Bronchial epithelial cell (primary cell): ENCODE measurements at regions not wholly inside any gene's neighbourhood (a gene's known extent, or its start where the extent isn't known, plus 50 kb on each side); places are given as distances from the start of the nearest gene placed in this dataset.
"Not testable (repeated sequence)": the region's sequence is repeated elsewhere in the genome, so short reads cannot be mapped to it uniquely, and the experiment has no call there.

Source experiments
- DNase-seq: peaks from one replicate; pipeline ENCODE4 v3.0.0-alpha.2; 2010; ENCODE audit warnings: low read depth
- FAIRE-seq: peaks from 2 replicates; lab custom pipeline; 2011; peaks lifted over from hg19 to GRCh38; lab: Jason Lieb, UNC
- H3K27me3 ChIP-seq: 2 replicates; pipeline ENCODE4 v1.5.1; 2011; ENCODE audit warnings: low read length; ENCODE audit not compliant: control insufficient read depth, insufficient read depth
- H3K36me3 ChIP-seq: 2 replicates; pipeline ENCODE4 v1.5.1; 2011; ENCODE audit warnings: low read length; ENCODE audit not compliant: control insufficient read depth, insufficient read depth
- H3K4me3 ChIP-seq: 2 replicates; pipeline ENCODE4 v1.5.1; 2011; ENCODE audit warnings: mild to moderate bottlenecking, low read depth, low read length, control low read depth
- TF ChIP-seq, protein P1 (sequence below): IDR thresholded peaks from 2 replicates; pipeline ENCODE4 v1.5.1; 2011; ENCODE audit warnings: mild to moderate bottlenecking, moderate library complexity, low read length, control low read depth, inconsistent platforms; ENCODE audit not compliant: insufficient read depth, severe bottlenecking

DNA sequence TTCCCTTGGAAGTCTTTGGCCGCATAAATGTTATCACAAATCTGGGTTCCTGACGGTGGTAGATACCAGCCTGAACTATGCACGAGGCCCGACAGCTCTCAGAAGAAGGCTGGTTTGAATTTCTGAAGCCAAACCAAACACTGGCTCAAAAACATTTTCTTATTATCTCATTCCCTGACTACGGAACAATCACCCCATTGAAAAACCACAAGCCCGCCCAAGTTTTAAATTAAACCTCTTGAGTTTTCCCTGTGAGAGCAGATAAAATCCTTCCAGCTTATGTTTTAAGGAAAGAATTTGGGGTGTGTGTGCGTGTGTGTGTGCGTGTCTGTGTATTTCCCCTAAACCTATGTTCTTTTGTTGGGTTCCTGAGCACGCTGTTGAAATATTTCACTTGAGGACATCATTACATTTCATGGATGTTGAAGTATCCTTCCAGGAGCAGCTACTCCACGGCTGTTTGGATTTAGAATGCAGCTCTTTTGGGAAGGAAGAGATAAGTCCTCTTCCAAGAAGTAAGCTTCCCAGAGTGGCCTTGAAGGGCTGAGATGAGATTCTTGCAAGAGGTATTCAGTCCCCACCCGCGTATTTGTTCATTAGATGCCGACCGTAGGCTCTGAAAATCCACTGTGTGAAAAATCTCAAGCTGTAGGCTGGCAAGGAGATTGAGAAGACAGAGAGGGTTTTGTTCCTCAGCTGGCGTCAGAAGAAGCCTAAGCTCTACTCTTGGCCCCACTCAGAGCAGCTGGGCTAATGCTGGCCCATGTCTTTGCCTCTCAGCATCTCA lies 131.0 kb upstream of the NCOR2 start:
- DNase-seq (no peak), FAIRE-seq (no peak)
- no peak overlapping the region for H3K4me3 ChIP-seq
- TF ChIP-seq, protein P1, sequence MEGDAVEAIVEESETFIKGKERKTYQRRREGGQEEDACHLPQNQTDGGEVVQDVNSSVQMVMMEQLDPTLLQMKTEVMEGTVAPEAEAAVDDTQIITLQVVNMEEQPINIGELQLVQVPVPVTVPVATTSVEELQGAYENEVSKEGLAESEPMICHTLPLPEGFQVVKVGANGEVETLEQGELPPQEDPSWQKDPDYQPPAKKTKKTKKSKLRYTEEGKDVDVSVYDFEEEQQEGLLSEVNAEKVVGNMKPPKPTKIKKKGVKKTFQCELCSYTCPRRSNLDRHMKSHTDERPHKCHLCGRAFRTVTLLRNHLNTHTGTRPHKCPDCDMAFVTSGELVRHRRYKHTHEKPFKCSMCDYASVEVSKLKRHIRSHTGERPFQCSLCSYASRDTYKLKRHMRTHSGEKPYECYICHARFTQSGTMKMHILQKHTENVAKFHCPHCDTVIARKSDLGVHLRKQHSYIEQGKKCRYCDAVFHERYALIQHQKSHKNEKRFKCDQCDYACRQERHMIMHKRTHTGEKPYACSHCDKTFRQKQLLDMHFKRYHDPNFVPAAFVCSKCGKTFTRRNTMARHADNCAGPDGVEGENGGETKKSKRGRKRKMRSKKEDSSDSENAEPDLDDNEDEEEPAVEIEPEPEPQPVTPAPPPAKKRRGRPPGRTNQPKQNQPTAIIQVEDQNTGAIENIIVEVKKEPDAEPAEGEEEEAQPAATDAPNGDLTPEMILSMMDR = no peak
- H3K36me3 ChIP-seq = no peaks in the 10 kb centered on the region
- H3K27me3 ChIP-seq = peaks cover 21% of the 10 kb centered on the region

DNA sequence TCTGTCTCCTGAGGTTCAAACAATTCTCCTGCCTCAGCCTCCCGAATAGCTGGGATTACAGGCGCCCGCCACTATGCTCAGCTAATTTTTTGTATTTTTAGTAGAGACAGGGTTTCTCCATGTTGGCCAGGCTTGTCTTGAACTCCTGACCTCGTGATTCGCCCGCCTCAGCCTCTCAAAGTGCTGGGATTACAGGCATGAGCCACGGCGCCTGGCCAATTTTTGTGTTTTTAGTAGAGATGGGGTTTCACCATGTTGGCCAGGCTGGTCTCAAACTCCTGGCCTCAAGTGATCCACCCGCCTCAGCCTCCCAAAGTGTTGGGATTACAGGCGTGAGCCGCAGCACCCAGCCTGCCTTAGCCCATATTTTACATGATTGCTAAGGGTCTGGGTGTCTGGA lies 130.3 kb upstream of the NCOR2 start:
- DNase-seq, H3K4me3 ChIP-seq, H3K36me3 ChIP-seq, FAIRE-seq: not testable (repeated sequence)
- peaks cover 21% of the 10 kb centered on the region for H3K27me3 ChIP-seq

DNA sequence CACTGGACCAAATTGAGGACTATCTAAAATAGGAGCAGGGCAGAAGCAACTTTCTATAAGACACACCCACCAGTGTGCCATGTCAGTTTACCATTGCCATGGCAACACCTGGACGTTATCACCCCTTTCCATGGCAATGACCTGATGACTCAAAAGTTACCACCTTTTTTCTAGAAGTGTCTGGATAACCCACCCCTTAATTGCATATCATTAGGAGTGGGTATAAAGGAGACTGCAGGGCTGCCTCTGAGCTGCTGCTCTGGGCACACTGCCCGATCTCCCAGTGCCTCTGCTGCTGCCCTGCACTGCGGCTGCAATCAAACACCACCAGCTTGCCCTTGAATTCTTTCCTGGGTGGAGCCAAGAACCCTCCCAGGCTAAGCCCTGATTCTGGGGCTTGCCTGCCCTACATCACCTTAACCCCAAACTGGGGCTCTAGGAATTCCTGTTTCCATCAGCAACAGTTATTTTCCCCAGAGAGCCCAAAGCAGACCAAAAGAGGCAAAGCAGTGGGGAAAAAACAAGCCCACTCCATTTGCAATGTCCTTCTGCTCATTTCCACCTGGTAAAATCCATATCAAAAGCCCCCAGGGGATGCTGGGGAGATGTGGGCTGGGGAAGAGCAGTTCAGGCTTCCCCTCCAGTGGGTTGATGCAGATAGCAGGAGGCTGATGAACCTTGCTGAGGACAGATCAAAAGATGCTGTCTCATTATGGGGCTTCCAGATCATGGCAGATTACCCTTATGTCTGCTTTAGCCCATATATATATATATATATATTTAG lies 129.5 kb upstream of the NCOR2 start:
- Histone ChIP-seq H3K27me3 (peaks cover 21% of the 10 kb centered on the region), H3K4me3 (no peak overlapping the region), H3K36me3 (no peaks in the 10 kb centered on the region)
- TF ChIP-seq, protein P1 = no peak
- no peak for FAIRE-seq
- no peak for DNase-seq

DNA sequence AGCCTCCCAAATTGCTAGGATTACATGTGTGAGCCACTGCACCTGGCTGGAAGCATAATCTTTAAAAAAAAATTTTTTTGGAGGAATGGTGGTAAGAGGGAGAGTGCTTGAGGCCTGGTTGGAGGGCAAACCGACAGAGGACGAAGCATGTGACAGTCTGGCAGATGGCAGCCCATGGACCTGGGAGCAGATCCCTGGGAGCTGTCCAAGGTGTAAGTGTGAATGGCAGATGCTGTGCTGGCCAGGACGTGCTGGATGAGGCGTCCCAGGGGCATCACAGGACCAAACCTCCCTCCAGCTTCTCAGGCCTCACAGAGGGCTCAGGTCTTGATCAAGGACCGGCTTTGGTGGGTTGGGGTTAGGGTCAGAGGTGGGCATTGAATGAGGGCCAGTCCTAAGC lies 128.4 kb upstream of the NCOR2 start:
- FAIRE-seq = peak; percentile 32
- TF ChIP-seq, protein P1 = no peak
- Histone ChIP-seq H3K36me3 (no peaks in the 10 kb centered on the region), H3K4me3 (no peak overlapping the region), H3K27me3 (peaks cover 21% of the 10 kb centered on the region)
- DNase-seq = no peak

DNA sequence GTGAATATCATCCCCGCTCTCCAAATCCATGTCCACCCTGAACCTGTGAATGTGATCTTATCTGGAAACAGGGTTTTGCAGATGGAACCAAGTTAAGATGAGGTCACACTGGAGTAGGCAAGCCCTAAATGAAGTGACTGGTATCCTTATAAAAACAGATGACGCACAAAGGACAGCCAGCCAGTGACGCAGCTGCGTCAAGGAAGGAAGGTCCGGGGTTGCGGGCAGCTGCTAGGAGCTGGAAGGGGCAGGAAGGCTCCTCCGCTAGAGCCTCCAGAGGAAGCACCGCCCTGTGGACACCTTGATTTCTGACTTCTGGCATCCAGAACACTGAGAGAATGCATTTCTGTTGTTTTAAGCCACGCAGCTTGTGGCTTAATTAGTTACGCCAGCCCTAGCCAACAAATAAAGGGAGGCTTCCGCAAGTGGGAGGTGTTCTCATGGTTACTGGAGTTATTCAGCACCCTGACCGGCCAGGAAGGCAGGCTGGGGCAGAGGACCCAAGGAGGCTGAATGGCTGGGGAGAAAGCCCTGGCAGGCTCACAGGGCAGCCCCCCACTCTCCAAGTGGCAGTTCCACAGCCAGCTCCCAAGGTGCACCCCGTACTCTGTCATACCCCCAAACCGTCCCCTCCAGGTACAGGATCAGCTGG lies 127.6 kb upstream of the NCOR2 start:
- FAIRE-seq (no peak), DNase-seq (peak; percentile 66)
- Histone ChIP-seq H3K27me3 (peaks cover 21% of the 10 kb centered on the region), H3K36me3 (no peaks in the 10 kb centered on the region), H3K4me3 (no peak overlapping the region)
- TF ChIP-seq, protein P1 = no peak

DNA sequence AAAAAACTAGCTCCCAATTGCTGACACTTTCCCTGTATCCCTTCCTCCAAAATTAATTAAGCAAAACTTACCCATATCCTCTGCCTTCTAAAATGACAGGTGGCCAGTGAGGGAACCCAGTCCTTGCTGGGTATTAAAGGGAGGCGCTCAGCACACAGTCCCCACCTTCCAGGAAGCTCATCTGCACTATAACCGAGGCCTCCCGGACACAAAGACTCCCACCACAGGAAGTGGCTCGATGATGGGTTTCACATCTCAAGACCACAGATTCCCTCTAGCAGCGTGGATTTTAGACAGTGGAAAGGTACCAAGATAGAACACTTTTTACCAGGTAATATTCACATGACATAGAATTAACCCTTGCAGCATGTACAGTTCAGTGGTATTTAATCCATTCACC lies 126.8 kb upstream of the NCOR2 start:
- Histone ChIP-seq H3K36me3 (no peaks in the 10 kb centered on the region), H3K27me3 (peaks cover 16% of the 10 kb centered on the region), H3K4me3 (no peak overlapping the region)
- no peak for FAIRE-seq
- no peak for DNase-seq
- TF ChIP-seq, protein P1 = no peak
